Spleen (tissue), 7 donors: ENCODE measurements at regions not wholly inside any gene's neighbourhood (a gene's known extent, or its start where the extent isn't known, plus 50 kb on each side); places are given as distances from the start of the nearest gene placed in this dataset.

Source experiments
- POLR2A ChIP-seq, 3 donors: fragments of 450-650 bp; IDR thresholded peaks; one replicate each; pipeline ENCODE4 v1.5.1; 2017; ENCODE audit warnings: antibody characterized with exemption in 3 of 3, mild to moderate bottlenecking in 1 of 3
- TF ChIP-seq, protein P1 (sequence below), 11 experiments: fragments of 200-600 bp in 7 of 11; fragments of 450-650 bp in 4 of 11; sonication (generic) in 4 of 11; IDR thresholded peaks in 8 of 11; conservative IDR thresholded peaks in 3 of 11; 1 replicate in 7 of 11; 2 replicates in 4 of 11; pipeline versions ENCODE4 v1.4.0 to v1.8.0; 2016 to 2021; ENCODE audit warnings: antibody characterized with exemption in 11 of 11, inconsistent platforms in 4 of 11, mild to moderate bottlenecking in 1 of 11
- donor health status: DM: no; HTN: no; CAD: no; lungs with moderate emphysema.
- donor health status: DM: no; HTN: no; CAD: no.
- donor health status: DM: no; HTN: no; CAD: no.

- TF ChIP-seq, protein P1, sequence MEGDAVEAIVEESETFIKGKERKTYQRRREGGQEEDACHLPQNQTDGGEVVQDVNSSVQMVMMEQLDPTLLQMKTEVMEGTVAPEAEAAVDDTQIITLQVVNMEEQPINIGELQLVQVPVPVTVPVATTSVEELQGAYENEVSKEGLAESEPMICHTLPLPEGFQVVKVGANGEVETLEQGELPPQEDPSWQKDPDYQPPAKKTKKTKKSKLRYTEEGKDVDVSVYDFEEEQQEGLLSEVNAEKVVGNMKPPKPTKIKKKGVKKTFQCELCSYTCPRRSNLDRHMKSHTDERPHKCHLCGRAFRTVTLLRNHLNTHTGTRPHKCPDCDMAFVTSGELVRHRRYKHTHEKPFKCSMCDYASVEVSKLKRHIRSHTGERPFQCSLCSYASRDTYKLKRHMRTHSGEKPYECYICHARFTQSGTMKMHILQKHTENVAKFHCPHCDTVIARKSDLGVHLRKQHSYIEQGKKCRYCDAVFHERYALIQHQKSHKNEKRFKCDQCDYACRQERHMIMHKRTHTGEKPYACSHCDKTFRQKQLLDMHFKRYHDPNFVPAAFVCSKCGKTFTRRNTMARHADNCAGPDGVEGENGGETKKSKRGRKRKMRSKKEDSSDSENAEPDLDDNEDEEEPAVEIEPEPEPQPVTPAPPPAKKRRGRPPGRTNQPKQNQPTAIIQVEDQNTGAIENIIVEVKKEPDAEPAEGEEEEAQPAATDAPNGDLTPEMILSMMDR (IDR thresholded peaks at IDR 0.05 in 8 of 11, conservative IDR thresholded peaks at IDR 0.05 in 3 of 11), result no peak
- TF ChIP-seq POLR2A (IDR thresholded peaks at IDR 0.05), result no peak
These were observed 587.2 kb downstream of the BUD13 start for GRCh38 chr11:116185551-116185950.
